Mammary epithelial cell (primary cell): ENCODE measurements at regions not wholly inside any gene's neighbourhood (a gene's known extent, or its start where the extent isn't known, plus 50 kb on each side); places are given as distances from the start of the nearest gene placed in this dataset.

Experiments
- EZH2 ChIP-seq: IDR thresholded peaks from 2 replicates; pipeline ENCODE4 v1.6.1; 2012; ENCODE audit warnings: low read length, inconsistent platforms, borderline replicate concordance
- TF ChIP-seq, protein P1 (sequence below), 2 donors: IDR thresholded peaks in 1 of 2; conservative IDR thresholded peaks in 1 of 2; 2 replicates each; pipeline ENCODE4 v1.5.1; 2011 to 2012; ENCODE audit warnings: inconsistent platforms in 2 of 2, low read length in 2 of 2, mild to moderate bottlenecking in 2 of 2, control low read depth in 1 of 2, low read depth in 1 of 2; ENCODE audit not compliant: insufficient read depth in 1 of 2; ENCODE audit errors: extremely low read depth in 1 of 2

DNA sequence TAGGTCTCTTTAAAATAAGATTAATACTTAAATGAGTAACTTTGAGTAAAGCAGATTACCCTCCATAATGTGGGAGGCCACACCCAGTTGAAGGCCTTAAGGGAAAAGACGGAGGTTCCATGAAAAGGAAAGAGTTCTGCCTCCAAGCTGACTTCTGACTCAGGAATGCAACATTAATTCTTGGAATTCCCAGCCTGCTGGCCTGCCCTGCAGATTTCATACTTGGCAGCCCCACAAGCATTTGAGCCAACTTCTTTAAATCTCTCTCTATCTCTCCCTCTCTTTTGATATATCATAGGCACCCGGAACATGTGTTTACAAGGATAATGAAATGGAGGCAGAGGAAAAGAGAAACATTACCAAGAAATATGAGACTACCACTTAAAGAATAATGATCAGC lies 902.3 kb upstream of the MIR17HG start:
- TF ChIP-seq, protein P1, sequence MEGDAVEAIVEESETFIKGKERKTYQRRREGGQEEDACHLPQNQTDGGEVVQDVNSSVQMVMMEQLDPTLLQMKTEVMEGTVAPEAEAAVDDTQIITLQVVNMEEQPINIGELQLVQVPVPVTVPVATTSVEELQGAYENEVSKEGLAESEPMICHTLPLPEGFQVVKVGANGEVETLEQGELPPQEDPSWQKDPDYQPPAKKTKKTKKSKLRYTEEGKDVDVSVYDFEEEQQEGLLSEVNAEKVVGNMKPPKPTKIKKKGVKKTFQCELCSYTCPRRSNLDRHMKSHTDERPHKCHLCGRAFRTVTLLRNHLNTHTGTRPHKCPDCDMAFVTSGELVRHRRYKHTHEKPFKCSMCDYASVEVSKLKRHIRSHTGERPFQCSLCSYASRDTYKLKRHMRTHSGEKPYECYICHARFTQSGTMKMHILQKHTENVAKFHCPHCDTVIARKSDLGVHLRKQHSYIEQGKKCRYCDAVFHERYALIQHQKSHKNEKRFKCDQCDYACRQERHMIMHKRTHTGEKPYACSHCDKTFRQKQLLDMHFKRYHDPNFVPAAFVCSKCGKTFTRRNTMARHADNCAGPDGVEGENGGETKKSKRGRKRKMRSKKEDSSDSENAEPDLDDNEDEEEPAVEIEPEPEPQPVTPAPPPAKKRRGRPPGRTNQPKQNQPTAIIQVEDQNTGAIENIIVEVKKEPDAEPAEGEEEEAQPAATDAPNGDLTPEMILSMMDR (conservative IDR thresholded peaks at IDR 0.05 in 1 of 2, IDR thresholded peaks at IDR 0.05 in 1 of 2; ENCODE audit: extremely low read depth in 1 of 2, insufficient read depth in 1 of 2, low read depth in 1 of 2, low read length in 2 of 2), result no peak
- TF ChIP-seq EZH2, result no peak
